ENCODE measurements at regions not wholly inside any gene's neighbourhood (a gene's known extent, or its start where the extent isn't known, plus 50 kb on each side); places are given as distances from the start of the nearest gene placed in this dataset.

DNA sequence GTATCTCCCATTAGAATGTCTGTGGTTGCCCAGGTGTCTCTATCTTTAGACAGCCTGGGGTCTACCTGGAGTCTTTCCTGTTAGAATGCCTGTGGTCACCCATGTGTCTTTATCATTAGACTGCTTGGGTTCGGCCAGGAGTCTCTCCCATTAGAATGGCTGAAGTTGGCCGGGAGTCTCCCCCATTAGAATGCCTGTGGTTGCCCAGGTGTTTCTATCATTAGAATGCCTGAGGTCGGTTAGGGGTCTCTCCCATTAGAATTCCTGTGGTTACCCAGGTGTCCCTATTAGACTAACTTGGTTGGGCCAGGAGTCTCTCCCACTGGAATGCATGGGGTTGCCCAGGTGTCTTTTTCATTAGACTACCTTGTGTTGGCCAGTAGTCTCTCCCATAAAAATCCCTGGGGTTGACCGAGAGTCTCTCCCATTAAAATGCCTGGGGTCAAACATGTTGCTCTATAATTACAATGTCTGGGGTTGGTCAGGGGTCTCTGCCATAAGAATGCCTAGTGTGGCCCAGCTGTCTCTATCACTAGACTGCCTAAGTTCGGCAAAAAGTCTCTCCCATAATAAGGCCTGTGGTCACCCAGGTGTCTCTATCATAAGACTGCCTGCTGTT is 1448.7 kb downstream of the UQCRFS1 start:
- H3K27me3 Mint-ChIP-seq = no peaks in the 10 kb centered on the region
- intact Hi-C loops (cut with micrococcal nuclease) = no loop called here
- CTCF ChIA-PET = no interaction called here
- H3K4me3 Mint-ChIP-seq = no peak overlapping the region
- no peak for DNase-seq
- no peaks in the 10 kb centered on the region for H3K4me1 Mint-ChIP-seq (ENCODE audit: low read depth)
- TF ChIP-seq, protein P1, sequence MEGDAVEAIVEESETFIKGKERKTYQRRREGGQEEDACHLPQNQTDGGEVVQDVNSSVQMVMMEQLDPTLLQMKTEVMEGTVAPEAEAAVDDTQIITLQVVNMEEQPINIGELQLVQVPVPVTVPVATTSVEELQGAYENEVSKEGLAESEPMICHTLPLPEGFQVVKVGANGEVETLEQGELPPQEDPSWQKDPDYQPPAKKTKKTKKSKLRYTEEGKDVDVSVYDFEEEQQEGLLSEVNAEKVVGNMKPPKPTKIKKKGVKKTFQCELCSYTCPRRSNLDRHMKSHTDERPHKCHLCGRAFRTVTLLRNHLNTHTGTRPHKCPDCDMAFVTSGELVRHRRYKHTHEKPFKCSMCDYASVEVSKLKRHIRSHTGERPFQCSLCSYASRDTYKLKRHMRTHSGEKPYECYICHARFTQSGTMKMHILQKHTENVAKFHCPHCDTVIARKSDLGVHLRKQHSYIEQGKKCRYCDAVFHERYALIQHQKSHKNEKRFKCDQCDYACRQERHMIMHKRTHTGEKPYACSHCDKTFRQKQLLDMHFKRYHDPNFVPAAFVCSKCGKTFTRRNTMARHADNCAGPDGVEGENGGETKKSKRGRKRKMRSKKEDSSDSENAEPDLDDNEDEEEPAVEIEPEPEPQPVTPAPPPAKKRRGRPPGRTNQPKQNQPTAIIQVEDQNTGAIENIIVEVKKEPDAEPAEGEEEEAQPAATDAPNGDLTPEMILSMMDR (IDR thresholded peaks at IDR 0.05) = no peak
- H3K9me3 Mint-ChIP-seq = peaks cover 81% of the 10 kb centered on the region
- no peaks in the 10 kb centered on the region for H3K36me3 Mint-ChIP-seq (ENCODE audit: low read depth)
- H3K27ac Mint-ChIP-seq = no peak overlapping the region
- ATAC-seq = no peak
- POLR2A ChIA-PET = no interaction called here

DNA sequence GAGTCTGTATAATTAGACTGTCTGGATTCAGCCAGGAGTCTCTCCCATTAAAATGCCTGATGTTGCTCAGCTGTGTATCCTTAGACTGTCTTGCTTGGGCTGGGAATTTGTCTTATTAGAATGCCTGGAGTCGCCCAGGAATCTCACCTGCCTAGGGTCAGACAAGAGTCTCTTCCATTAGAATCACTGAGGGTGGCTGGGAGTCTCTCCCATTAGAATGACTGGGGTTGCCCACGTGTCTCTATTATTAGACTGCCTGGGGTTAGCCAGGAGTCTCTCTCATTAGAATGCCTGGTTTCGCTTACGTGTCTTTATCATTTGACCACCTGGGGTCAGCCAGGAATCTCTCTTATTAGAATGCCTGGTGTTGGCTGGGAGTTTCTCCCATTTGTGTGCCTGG is 1450.0 kb downstream of the UQCRFS1 start:
- ChIA-PET CTCF (no interaction called here), POLR2A (no interaction called here)
- no peak overlapping the region for H3K27ac Mint-ChIP-seq
- no peaks in the 10 kb centered on the region for H3K27me3 Mint-ChIP-seq
- no peak for DNase-seq
- intact Hi-C loops (cut with micrococcal nuclease) = no loop called here
- TF ChIP-seq, protein P1 (IDR thresholded peaks at IDR 0.05) = no peak
- ATAC-seq = no peak
- H3K36me3 Mint-ChIP-seq (ENCODE audit: low read depth) = no peaks in the 10 kb centered on the region
- no peak overlapping the region for H3K4me3 Mint-ChIP-seq
- no peaks in the 10 kb centered on the region for H3K4me1 Mint-ChIP-seq (ENCODE audit: low read depth)
- peaks cover 77% of the 10 kb centered on the region for H3K9me3 Mint-ChIP-seq

DNA sequence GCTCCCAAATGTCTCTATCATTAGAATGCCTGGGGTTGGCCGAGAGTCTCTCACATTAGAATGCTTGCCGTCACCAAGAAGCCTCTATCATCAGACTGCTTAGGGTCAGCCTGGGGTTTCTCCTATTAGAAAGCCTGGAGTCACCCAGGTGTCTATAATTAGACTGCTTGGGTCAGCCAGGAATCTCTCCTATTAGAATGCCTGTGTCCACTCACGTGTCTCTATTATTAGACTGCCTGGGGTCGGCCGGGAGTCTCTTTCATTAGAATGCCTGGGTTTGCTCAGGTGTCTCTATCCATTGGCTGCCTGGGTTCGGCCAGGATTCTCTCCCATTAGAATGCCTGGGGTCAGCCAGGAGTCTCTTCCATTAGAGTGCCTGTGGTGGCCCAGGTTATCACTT is 1453.1 kb downstream of the UQCRFS1 start:
- H3K4me3 Mint-ChIP-seq = no peak overlapping the region
- H3K27me3 Mint-ChIP-seq = no peaks in the 10 kb centered on the region
- TF ChIP-seq, protein P1 (IDR thresholded peaks at IDR 0.05) = no peak
- no peak for DNase-seq
- H3K27ac Mint-ChIP-seq = no peak overlapping the region
- no peak for ATAC-seq
- intact Hi-C loops (cut with micrococcal nuclease) = no loop called here
- ChIA-PET POLR2A (no interaction called here), CTCF (no interaction called here)
- no peaks in the 10 kb centered on the region for H3K4me1 Mint-ChIP-seq (ENCODE audit: low read depth)
- H3K9me3 Mint-ChIP-seq = peaks cover 49% of the 10 kb centered on the region
- no peaks in the 10 kb centered on the region for H3K36me3 Mint-ChIP-seq (ENCODE audit: low read depth)

DNA sequence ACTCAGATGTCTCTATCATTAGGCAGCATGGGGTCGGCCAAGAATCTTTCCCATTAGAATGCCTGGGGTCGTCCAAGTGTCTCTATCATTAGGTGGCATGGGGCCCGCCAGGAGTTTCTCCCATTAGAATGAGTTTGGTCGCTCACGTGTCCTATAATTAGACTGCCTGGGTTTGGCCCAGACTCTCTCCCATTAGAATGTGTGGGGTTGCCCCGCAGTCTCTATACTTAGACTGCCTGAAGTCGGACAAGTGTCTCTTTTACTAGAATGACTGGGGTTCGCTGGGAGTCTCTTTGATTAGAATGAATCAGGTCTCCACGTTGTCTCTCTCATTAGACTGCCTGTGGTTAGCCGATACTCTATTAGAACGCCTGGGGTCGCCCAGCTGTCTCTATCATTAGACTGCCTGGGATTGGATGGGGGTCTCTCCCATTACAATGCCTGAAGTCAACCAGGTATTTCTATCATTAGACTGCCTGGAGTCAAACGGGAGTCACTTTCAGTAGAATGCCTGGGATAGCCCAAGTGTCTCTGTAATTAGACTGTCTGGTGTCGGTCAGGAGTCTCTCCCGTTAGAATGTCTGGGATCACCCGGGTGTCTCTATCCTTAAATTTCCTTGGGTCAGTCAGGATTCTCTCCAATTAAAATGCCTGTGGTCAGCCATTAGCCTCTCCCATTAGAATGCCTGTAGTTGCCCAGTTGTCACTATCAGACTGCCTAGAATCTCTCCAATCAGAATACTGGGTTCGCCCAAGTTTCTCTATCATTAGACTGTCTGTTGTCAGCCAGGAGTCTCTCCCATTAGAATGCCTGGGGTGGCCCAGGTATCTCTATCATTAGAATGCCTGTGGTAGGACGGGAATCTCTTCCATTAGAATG is 1454.1 kb downstream of the UQCRFS1 start:
- H3K9me3 Mint-ChIP-seq = peaks cover 43% of the 10 kb centered on the region
- intact Hi-C loops (cut with micrococcal nuclease) = no loop called here
- no peaks in the 10 kb centered on the region for H3K27me3 Mint-ChIP-seq
- ATAC-seq (no peak), DNase-seq (no peak)
- no peaks in the 10 kb centered on the region for H3K4me1 Mint-ChIP-seq (ENCODE audit: low read depth)
- TF ChIP-seq, protein P1 (IDR thresholded peaks at IDR 0.05) = no peak
- POLR2A ChIA-PET = no interaction called here
- no peaks in the 10 kb centered on the region for H3K36me3 Mint-ChIP-seq (ENCODE audit: low read depth)
- no peak overlapping the region for H3K4me3 Mint-ChIP-seq
- CTCF ChIA-PET = no interaction called here
- H3K27ac Mint-ChIP-seq = no peak overlapping the region

GRCh38 chr19:27754700-27755099 is 1458.3 kb downstream of the UQCRFS1 start:
- H3K4me1 Mint-ChIP-seq (ENCODE audit: low read depth) = no peaks in the 10 kb centered on the region
- intact Hi-C loops (cut with micrococcal nuclease) = no loop called here

More at GRCh38 chr19:27754700-27755099, 1458.3 kb downstream of the UQCRFS1 start:
- Mint-ChIP-seq H3K4me3 (no peak overlapping the region), H3K27me3 (no peaks in the 10 kb centered on the region), H3K27ac (no peak overlapping the region), H3K36me3 (ENCODE audit: low read depth) (no peaks in the 10 kb centered on the region), H3K9me3 (peaks cover 14% of the 10 kb centered on the region)
- CTCF ChIA-PET = no interaction called here
- DNase-seq (no peak), ATAC-seq (no peak)
- POLR2A ChIA-PET = no interaction called here
- TF ChIP-seq, protein P1 (IDR thresholded peaks at IDR 0.05) = no peak

All from activated CD8-positive, alpha-beta T cell treated with anti-CD3 and anti-CD28 coated beads for 36 hours (primary cell).